ENCODE measurements at regions not wholly inside any gene's neighbourhood (a gene's known extent, or its start where the extent isn't known, plus 50 kb on each side); places are given as distances from the start of the nearest gene placed in this dataset.

GRCh38 chr4:140311257-140311835 lies 62.1 kb upstream of the SCOC start:
- TF ChIP-seq CTCF (IDR thresholded peaks at IDR 0.05) (no peak), POLR2A (IDR thresholded peaks at IDR 0.05) (no peak)
